PC-9 (cell line): ENCODE measurements at regions not wholly inside any gene's neighbourhood (a gene's known extent, or its start where the extent isn't known, plus 50 kb on each side); places are given as distances from the start of the nearest gene placed in this dataset.

Experiments used
- BruUV-seq: library from RNA; stranded (reverse); fragments of 400-500 nt; replicated peaks from 2 replicates; lab custom pipeline; 2021; lab: Mats Ljungman, UMichigan
- CTCF ChIA-PET: fragments of 300-600 bp; sonication (Branson Sonifier 250); formaldehyde crosslinking; loops from one replicate; lab custom pipeline; 2022; ENCODE audit warnings: antibody characterized with exemption; lab: Charles Lee
- POLR2A ChIA-PET: fragments of 300-600 bp; sonication (Branson Sonifier 250); formaldehyde crosslinking; loops from one replicate; lab custom pipeline; 2022; ENCODE audit warnings: antibody characterized with exemption; ENCODE audit not compliant: unreplicated experiment; lab: Charles Lee
- DNase-seq, 2 experiments: peaks; one replicate each; pipeline versions ENCODE4 v3.0.0 to v3.0.0-alpha.2; 2015 to 2022; ENCODE audit warnings: mixed read lengths in 1 of 2
- H2AFZ ChIP-seq: fragments of 200-600 bp; sonication (generic); 2 replicates; pipeline ENCODE4 v1.8.1; 2017; ENCODE audit warnings: antibody characterized with exemption
- H3F3A ChIP-seq: fragments of 200-600 bp; sonication (generic); 2 replicates; pipeline ENCODE4 v1.8.1; 2017; ENCODE audit warnings: antibody characterized with exemption, mild to moderate bottlenecking, low read depth; ENCODE audit not compliant: insufficient read depth
- H3K27ac ChIP-seq: fragments of 200-600 bp; sonication (generic); 2 replicates; pipeline ENCODE4 v1.6.1; 2016; ENCODE audit warnings: mixed run types
- H3K27me3 ChIP-seq: fragments of 200-600 bp; sonication (generic); 2 replicates; pipeline ENCODE4 v1.6.1; 2016; ENCODE audit warnings: low read depth, mixed run types; ENCODE audit not compliant: insufficient read depth
- H3K36me3 ChIP-seq: fragments of 200-600 bp; sonication (generic); 2 replicates; pipeline ENCODE4 v1.6.1; 2016; ENCODE audit warnings: low read depth, mixed run types
- H3K4me1 ChIP-seq: fragments of 200-600 bp; sonication (generic); replicated peaks from 2 replicates; pipeline ENCODE4 v1.6.1; 2016; ENCODE audit warnings: mixed run types; ENCODE audit not compliant: insufficient read depth
- H3K4me2 ChIP-seq: fragments of 200-600 bp; sonication (generic); 2 replicates; pipeline ENCODE4 v1.6.1; 2017; ENCODE audit warnings: mixed run types
- H3K4me3 ChIP-seq: fragments of 200-600 bp; sonication (generic); 2 replicates; pipeline ENCODE4 v1.6.1; 2016; ENCODE audit warnings: mixed run types
- H3K79me2 ChIP-seq: fragments of 200-600 bp; sonication (generic); 2 replicates; pipeline ENCODE4 v1.6.1; 2017; ENCODE audit warnings: low read depth, mixed run types
- H3K9me2 ChIP-seq: fragments of 200-600 bp; sonication (generic); 2 replicates; pipeline ENCODE4 v1.8.1; 2017; ENCODE audit warnings: mild to moderate bottlenecking; ENCODE audit not compliant: insufficient read depth
- H3K9me3 ChIP-seq: fragments of 200-600 bp; sonication (generic); 2 replicates; pipeline ENCODE4 v1.8.1; 2016; ENCODE audit warnings: low read depth; ENCODE audit not compliant: insufficient read depth
- H4K20me1 ChIP-seq: fragments of 200-600 bp; sonication (generic); 2 replicates; pipeline ENCODE4 v1.8.1; 2017; ENCODE audit not compliant: insufficient read depth
- EZH2 ChIP-seq: fragments of 200-600 bp; sonication (generic); IDR thresholded peaks from 2 replicates; pipeline ENCODE4 v1.8.0; 2017; ENCODE audit warnings: antibody characterized with exemption, low read depth
- intact Hi-C: fragments of 100-400 bp; cut with micrococcal nuclease; formaldehyde crosslinking; loops from one replicate; pipeline ENCODE4 v1.10.0; 2022; ENCODE audit not compliant: unreplicated experiment
- TF ChIP-seq, protein P1 (sequence below): fragments of 200-600 bp; sonication (generic); conservative IDR thresholded peaks from 2 replicates; pipeline ENCODE4 v1.6.1; 2017; ENCODE audit warnings: mixed run types, antibody characterized with exemption, mild to moderate bottlenecking, moderate library complexity

- DNase-seq = no peak
- Histone ChIP-seq H3F3A (no peaks in the 10 kb centered on the region), H3K9me3 (no peaks in the 10 kb centered on the region), H3K79me2 (no peaks in the 10 kb centered on the region), H3K4me1 (no peaks in the 10 kb centered on the region), H3K4me2 (no peak overlapping the region), H2AFZ (no peak overlapping the region), H3K27me3 (peaks cover 98% of the 10 kb centered on the region), H3K4me3 (no peak overlapping the region), H4K20me1 (no peaks in the 10 kb centered on the region; the same call in 1 of the 2 replicates), H3K9me2 (no peaks in the 10 kb centered on the region), H3K36me3 (no peaks in the 10 kb centered on the region), H3K27ac (no peak overlapping the region)
- BruUV-seq = no TSS peak
- CTCF ChIA-PET = no interaction called here
- TF ChIP-seq, protein P1, sequence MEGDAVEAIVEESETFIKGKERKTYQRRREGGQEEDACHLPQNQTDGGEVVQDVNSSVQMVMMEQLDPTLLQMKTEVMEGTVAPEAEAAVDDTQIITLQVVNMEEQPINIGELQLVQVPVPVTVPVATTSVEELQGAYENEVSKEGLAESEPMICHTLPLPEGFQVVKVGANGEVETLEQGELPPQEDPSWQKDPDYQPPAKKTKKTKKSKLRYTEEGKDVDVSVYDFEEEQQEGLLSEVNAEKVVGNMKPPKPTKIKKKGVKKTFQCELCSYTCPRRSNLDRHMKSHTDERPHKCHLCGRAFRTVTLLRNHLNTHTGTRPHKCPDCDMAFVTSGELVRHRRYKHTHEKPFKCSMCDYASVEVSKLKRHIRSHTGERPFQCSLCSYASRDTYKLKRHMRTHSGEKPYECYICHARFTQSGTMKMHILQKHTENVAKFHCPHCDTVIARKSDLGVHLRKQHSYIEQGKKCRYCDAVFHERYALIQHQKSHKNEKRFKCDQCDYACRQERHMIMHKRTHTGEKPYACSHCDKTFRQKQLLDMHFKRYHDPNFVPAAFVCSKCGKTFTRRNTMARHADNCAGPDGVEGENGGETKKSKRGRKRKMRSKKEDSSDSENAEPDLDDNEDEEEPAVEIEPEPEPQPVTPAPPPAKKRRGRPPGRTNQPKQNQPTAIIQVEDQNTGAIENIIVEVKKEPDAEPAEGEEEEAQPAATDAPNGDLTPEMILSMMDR = no peak
- no peak for TF ChIP-seq EZH2
- POLR2A ChIA-PET = no interaction called here
- intact Hi-C loops = no loop called here
Observed at GRCh38 chr6:166241974-166242373, 66.2 kb downstream of the PRR18 start.

GRCh38 chr6:166240889-166241288, 67.3 kb downstream of the PRR18 start:
- no peak for DNase-seq
- Histone ChIP-seq H3K9me3 (no peaks in the 10 kb centered on the region), H3K4me2 (no peak overlapping the region), H3K36me3 (no peaks in the 10 kb centered on the region), H2AFZ (no peak overlapping the region), H3K27ac (no peak overlapping the region), H3K27me3 (peaks cover 95% of the 10 kb centered on the region), H3K4me1 (no peaks in the 10 kb centered on the region), H3K4me3 (no peak overlapping the region), H3K79me2 (no peaks in the 10 kb centered on the region), H3F3A (no peaks in the 10 kb centered on the region), H4K20me1 (no peaks in the 10 kb centered on the region), H3K9me2 (no peaks in the 10 kb centered on the region)
- intact Hi-C loops = no loop called here
- CTCF ChIA-PET = no interaction called here
- POLR2A ChIA-PET = no interaction called here
- BruUV-seq = no TSS peak
- no peak for TF ChIP-seq EZH2
- TF ChIP-seq, protein P1 = no peak

- no TSS peak for BruUV-seq
- H3K4me2 ChIP-seq = no peak overlapping the region
- H3K4me3 ChIP-seq = no peak overlapping the region
- H2AFZ ChIP-seq = no peak overlapping the region
- no peaks in the 10 kb centered on the region for H3K36me3 ChIP-seq
- intact Hi-C loops = no loop called here
- no peaks in the 10 kb centered on the region for H3K79me2 ChIP-seq
- CTCF ChIA-PET = no interaction called here
- no peak for TF ChIP-seq EZH2
- TF ChIP-seq, protein P1 = no peak
- no peak overlapping the region for H3K27ac ChIP-seq
- H3K4me1 ChIP-seq = no peaks in the 10 kb centered on the region
- DNase-seq = no peak
- H4K20me1 ChIP-seq = no peaks in the 10 kb centered on the region
- POLR2A ChIA-PET = no interaction called here
- H3K9me2 ChIP-seq = no peaks in the 10 kb centered on the region
- H3F3A ChIP-seq = no peaks in the 10 kb centered on the region
- no peaks in the 10 kb centered on the region for H3K9me3 ChIP-seq
- peaks cover 81% of the 10 kb centered on the region for H3K27me3 ChIP-seq
Observed at GRCh38 chr6:166237617-166238016, 70.0 kb upstream of the TBXT start.
